ENCODE measurements at regions not wholly inside any gene's neighbourhood (a gene's known extent, or its start where the extent isn't known, plus 50 kb on each side); places are given as distances from the start of the nearest gene placed in this dataset.

- Histone ChIP-seq H3K4me3 (no peak overlapping the region), H3K4me2 (peak overlapping the region; percentile 25; the same call in 1 of the 2 replicates), H3K9me3 (ENCODE audit: insufficient read depth, low read depth) (no peaks in the 10 kb centered on the region), H3K27me3 (ENCODE audit: insufficient read depth, low read depth) (no peaks in the 10 kb centered on the region), H3K4me1 (replicated peaks; ENCODE audit: insufficient read depth) (peaks cover 20% of the 10 kb centered on the region), H3K9me2 (ENCODE audit: insufficient read depth) (no peaks in the 10 kb centered on the region), H2AFZ (no peak overlapping the region), H3K79me2 (ENCODE audit: low read depth) (no peaks in the 10 kb centered on the region), H3F3A (ENCODE audit: insufficient read depth, low read depth) (peaks cover 20% of the 10 kb centered on the region), H4K20me1 (ENCODE audit: insufficient read depth) (no peaks in the 10 kb centered on the region), H3K36me3 (ENCODE audit: low read depth) (no peaks in the 10 kb centered on the region), H3K27ac (peak overlapping the region; percentile 31)
- ChIA-PET POLR2A (ENCODE audit: unreplicated experiment) (no interaction called here), CTCF (interaction anchor here (0.5 to 0.6 kb wide), 2 partner anchors 34 to 1201 kb away, joined by 3 to 5 read pairs; no protein-coding TSS in a partner anchor)
- no TSS peak for BruUV-seq (replicated peaks)
- DNase-seq: peak; percentile 48 to 78
- intact Hi-C loops (cut with micrococcal nuclease; ENCODE audit: unreplicated experiment): no loop called here
- TF ChIP-seq EZH2 (IDR thresholded peaks at IDR 0.05; ENCODE audit: low read depth) (no peak), CTCF (conservative IDR thresholded peaks at IDR 0.05) (no peak)
Measured at GRCh38 chr1:168408884-168409283, 128.2 kb downstream of the TBX19 start.

GRCh38 chr1:168408539-168408865 lies 127.8 kb downstream of the TBX19 start:
- Histone ChIP-seq H3K27ac (peak overlapping the region; percentile 27; the same call in 1 of the 2 replicates), H3K36me3 (ENCODE audit: low read depth) (no peaks in the 10 kb centered on the region), H3K27me3 (ENCODE audit: insufficient read depth, low read depth) (no peaks in the 10 kb centered on the region), H3K9me3 (ENCODE audit: insufficient read depth, low read depth) (no peaks in the 10 kb centered on the region), H3K4me3 (no peak overlapping the region), H4K20me1 (ENCODE audit: insufficient read depth) (no peaks in the 10 kb centered on the region), H2AFZ (no peak overlapping the region), H3K79me2 (ENCODE audit: low read depth) (no peaks in the 10 kb centered on the region), H3K4me2 (peak overlapping the region; percentile 25; the same call in 1 of the 2 replicates), H3K4me1 (replicated peaks; ENCODE audit: insufficient read depth) (peaks cover 20% of the 10 kb centered on the region), H3F3A (ENCODE audit: insufficient read depth, low read depth) (peaks cover 20% of the 10 kb centered on the region), H3K9me2 (ENCODE audit: insufficient read depth) (no peaks in the 10 kb centered on the region)
- BruUV-seq (replicated peaks): no TSS peak
- POLR2A ChIA-PET (ENCODE audit: unreplicated experiment): interaction anchor here (0.7 kb wide), 1 partner anchor 954 kb away, joined by 10 read pairs; no protein-coding TSS in a partner anchor
- CTCF ChIA-PET: interaction anchor here (0.5 kb wide), 1 partner anchor 34 kb away, joined by 5 read pairs; no protein-coding TSS in a partner anchor
- intact Hi-C loops (cut with micrococcal nuclease; ENCODE audit: unreplicated experiment): no loop called here
- TF ChIP-seq CTCF (conservative IDR thresholded peaks at IDR 0.05) (no peak), EZH2 (IDR thresholded peaks at IDR 0.05; ENCODE audit: low read depth) (no peak)
- no peak for DNase-seq

- Histone ChIP-seq H3K27ac (peak overlapping the region; percentile 27; the same call in 1 of the 2 replicates), H3K27me3 (ENCODE audit: insufficient read depth, low read depth) (no peaks in the 10 kb centered on the region), H3K4me3 (no peak overlapping the region), H3K9me3 (ENCODE audit: insufficient read depth, low read depth) (no peaks in the 10 kb centered on the region), H3K4me2 (peak overlapping the region; percentile 25; the same call in 1 of the 2 replicates), H3F3A (ENCODE audit: insufficient read depth, low read depth) (peaks cover 20% of the 10 kb centered on the region), H3K4me1 (replicated peaks; ENCODE audit: insufficient read depth) (peaks cover 20% of the 10 kb centered on the region), H3K9me2 (ENCODE audit: insufficient read depth) (no peaks in the 10 kb centered on the region), H3K36me3 (ENCODE audit: low read depth) (no peaks in the 10 kb centered on the region), H2AFZ (no peak overlapping the region), H4K20me1 (ENCODE audit: insufficient read depth) (no peaks in the 10 kb centered on the region), H3K79me2 (ENCODE audit: low read depth) (no peaks in the 10 kb centered on the region)
- no peak for DNase-seq
- intact Hi-C loops (cut with micrococcal nuclease; ENCODE audit: unreplicated experiment): no loop called here
- no TSS peak for BruUV-seq (replicated peaks)
- TF ChIP-seq EZH2 (IDR thresholded peaks at IDR 0.05; ENCODE audit: low read depth) (no peak), CTCF (conservative IDR thresholded peaks at IDR 0.05) (no peak)
- ChIA-PET CTCF (no interaction called here), POLR2A (ENCODE audit: unreplicated experiment) (interaction anchor here (0.7 kb wide), 1 partner anchor 954 kb away, joined by 10 read pairs; no protein-coding TSS in a partner anchor)
Measured at GRCh38 chr1:168407832-168408538, 127.3 kb downstream of the TBX19 start.

Measured in PC-9 (cell line).